ENCODE measurements at regions not wholly inside any gene's neighbourhood (a gene's known extent, or its start where the extent isn't known, plus 50 kb on each side); places are given as distances from the start of the nearest gene placed in this dataset.

GRCh38 chrX:65034292-65034667 is 58.0 kb upstream of the ZC4H2 start:
- no peak for DNase-seq (ENCODE audit: low spot score)

Data from COLO829 (cell line).